ENCODE measurements at regions not wholly inside any gene's neighbourhood (a gene's known extent, or its start where the extent isn't known, plus 50 kb on each side); places are given as distances from the start of the nearest gene placed in this dataset.
A peak's percentile ranks its signal among the peaks of the same experiment; 100 is the strongest.

DNA sequence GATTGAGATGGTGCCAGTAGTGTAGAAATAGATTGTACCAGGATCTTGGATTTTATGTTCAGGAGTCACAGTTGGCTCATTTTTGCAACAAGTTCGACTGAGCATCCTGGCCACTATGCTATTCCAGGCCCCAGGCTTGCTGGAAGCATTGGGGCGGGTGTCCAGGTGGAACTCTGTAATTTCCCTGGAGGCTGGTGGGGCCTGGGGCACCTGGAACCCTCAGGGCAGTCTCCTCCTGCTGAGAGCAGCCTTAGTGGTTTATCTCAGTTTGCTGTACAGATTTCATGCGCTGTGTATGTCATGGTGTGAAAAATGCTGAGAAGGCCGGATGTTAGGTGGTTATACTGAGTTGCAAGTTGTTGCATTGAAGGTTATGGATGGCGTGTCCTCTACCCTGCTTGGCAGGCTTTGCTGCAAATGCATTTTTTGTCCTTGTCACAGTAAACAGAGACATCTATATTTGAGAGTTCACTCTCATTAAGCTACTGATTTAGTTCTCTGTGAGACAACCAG, 135.1 kb upstream of the MYLIP start:
- peak; percentile 30 for DNase-seq

DNA sequence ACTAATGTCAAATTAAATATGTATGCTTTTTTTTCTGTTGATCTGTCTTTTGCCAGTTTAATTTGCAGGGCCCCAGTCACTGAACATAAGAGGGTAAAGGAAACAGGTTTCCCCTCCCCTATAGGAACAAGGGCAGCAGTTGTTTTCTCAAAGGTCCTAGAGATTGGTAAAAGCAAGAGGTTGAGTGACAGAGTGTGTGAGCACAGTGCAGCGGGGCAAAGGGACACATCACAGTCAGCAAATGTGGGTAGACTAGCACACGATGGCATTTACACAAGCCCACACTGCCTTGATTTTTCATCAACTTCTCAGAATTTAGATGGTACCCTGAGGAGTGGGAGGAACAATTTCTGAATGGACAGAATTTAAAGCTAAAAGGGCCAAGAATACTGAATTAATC, 138.7 kb upstream of the MYLIP start:
- DNase-seq, result no peak

DNA sequence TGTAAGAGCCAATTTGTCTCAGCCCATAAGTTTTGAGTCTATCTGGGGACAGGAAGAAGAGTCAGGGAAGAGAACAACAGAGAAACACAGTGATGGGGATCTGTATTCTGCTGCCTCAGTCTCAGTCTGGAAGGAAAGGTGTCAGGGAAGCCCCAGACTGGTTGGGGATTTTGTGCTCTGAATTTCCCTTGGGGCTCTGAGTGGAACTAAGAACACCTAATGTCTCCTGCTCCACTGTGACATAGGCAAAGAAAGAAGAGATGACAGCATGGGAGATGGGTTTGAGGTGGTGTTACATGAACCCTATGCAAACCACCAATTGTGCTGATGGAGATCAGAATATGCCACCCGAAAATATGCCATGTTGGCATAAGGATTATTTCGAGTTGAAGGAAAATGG, 139.5 kb upstream of the MYLIP start:
- no peak for DNase-seq

DNA sequence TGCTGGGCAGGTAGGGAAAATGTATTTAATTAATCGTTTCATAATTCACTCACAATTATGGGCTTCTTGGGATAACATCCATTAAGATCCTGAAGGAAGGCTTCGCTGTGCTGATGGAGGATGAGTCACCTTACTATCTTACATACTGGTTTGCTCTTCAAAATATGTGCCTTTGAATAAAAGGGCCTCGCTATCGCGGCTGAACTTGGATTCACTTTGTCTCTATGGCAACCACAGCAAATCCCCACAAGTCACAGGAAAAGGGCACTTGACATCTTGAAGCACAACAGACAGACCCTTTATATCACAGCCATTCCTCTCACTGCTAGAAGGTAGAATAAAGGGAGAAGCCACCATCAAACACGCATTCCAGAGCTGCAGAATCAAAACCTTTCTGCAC, 141.3 kb upstream of the MYLIP start:
- DNase-seq, result no peak

DNA sequence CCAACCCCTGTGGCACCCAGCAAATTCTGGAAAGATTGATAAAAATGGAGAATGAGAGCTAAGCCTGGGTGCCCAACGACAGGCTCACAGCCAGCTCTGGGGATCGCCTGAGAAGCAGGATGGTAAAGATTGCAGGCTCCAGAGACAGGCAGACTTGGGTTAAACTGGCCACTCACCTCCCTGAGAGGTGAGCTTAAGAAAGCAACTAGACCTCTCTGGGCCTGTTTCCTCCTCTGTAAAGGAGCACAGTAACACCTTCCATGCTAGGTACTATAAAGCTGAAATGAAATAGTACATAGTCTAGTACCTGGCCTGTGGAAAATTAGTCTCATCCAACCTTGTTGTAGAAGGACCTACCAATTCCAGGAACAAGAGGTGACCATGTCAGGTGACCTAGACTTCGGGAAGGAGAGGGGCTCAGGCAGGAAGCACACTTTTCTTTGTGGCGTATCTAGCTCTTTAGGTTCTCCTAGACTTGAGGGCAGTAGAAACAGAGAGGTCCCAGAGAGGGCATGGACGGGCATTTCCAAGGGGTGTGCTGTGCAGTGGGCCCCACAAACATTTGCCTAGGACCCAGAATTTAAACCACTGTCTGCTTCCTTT, 142.8 kb upstream of the MYLIP start:
- DNase-seq, result no peak

DNA sequence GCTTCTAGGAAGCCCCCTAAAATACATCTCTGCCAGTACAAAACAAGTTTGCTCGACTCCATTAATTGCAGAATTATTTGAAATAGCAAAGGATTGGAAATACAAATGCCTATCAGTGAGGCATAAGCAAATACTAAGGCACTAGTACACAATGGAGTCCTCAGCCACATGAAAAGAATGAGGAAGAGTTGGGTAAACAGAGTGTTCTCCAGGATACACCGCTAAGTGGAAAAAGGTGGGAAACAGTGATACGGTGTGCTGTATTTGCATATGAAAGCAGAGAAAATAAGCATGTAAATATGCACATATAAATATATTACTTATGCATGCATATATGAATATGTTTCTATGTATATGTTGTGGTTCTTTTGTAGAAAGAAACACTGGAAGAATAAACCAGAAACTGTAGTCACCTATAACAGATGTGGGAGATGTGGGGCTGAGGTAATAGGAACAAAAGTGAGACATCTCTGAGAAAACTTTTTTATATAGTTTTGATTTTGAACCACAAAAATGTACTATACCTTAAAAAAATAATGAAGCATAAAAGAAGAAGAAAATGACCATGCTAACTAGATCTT, 143.4 kb upstream of the MYLIP start:
- no peak for DNase-seq

DNA sequence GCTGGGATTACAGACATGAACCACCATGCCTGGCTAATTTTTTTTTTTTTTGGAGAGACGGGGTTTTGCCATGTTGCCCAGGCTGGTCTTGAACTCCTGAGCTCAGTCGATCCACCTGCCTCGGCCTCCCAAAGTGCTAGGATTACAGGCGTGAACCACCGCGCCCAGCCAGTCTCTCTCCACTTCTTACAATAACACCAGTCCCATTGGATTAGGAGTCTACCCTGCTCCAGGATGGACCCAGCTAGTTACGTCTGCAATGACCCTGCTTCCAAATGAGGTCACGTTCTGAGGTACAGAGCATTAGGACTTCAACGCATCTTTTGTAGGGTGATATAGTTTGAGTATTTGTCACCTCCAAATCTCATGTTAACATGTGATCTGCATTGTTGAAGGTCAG, 146.9 kb upstream of the MYLIP start:
- DNase-seq, result no peak

DNA sequence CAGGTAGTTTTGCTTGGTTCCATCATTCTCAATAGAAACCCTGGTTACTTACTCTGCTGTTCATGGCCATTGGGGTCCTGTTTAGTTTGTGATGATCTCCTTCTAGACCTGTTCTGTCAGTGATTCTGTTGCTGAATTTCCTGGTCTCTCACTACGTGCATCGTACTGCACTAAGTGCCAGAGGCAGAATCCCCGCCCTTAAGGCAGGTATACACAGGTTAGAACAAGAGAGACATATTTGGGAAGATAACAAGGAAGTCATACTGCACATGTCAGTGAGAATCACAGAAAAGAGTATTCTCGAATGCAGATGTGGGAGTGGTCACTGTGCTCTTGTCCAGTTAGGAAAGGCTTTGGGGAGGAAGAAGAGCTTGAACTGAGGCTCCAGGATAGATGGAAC, 148.1 kb upstream of the MYLIP start:
- no peak for DNase-seq

DNA sequence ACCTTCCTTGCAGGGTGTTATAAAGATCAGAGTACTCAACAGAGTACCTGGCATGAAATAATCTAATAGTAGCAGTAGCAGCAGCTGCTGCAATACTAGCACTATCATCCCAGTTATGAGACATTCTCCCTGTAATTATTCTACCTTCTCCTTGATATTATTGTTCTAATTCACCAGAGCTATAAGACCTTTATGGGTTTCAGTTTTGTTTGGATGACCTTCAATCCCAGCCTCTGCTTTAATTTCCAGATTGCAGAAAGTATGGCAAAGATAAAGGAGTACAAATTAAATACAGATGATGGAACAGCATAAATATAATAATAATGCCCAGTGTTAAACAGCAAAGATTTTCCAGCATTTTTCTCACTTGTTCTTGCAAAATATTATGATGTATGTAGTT, 150.5 kb upstream of the MYLIP start:
- DNase-seq, result no peak

DNA sequence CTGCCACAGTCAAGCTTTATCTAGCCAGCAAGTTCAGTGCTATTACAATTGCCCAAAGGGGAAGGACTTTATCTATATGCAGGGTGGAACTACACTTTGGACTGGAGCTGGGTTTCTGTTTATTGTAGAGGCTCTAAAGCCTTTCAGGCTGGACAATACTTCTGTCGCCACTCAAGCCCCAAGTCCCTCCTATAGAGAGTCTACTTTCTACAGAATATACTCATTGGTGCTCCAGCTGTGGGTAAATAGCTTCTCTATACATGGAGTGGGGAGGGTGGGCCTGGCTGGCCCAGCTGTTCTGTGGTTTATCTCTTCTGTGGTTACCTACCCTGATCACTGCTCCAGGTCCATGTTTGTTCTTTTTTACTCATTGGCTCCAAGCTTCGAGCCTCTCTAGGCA, 151.8 kb upstream of the MYLIP start:
- DNase-seq, result no peak

DNA sequence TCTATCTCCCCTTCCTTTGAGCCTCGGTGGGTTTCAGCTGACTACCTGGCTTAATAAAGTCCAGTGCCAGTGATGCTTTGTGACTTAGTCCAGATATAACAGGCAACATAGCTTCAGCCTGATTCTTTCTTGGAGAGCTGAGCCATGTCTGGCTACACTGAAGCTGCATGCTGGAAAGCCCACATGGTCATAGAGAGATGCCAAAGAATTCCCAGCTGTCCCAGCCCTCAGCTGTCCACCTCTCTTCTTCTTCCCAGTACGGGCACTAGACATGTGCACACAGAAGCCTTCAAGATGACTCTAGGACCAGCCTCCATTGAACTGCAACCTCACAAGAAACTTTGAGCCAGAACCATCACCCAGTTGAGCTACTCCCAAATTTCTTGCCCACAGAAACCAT, 154.1 kb upstream of the MYLIP start:
- DNase-seq, result no peak

DNA sequence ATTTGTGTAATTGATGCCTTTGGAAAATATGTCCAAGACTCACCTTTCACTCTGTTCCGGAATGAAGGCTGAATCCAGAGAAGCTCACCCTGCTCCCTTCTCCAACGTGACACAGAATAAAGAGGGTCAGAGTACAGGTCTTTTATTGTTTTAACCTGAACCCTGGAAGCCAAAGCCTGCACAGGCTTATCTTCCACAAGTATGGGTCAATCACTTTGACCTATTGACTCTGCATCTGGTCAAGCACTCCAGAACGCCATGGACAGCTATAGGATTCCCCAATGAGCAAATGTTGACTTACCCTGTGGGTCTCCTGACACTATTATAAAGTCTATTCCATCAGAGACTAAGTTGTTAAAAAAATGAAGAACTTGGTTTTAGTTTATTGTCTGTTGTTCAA, 158.4 kb upstream of the MYLIP start:
- no peak for DNase-seq

DNA sequence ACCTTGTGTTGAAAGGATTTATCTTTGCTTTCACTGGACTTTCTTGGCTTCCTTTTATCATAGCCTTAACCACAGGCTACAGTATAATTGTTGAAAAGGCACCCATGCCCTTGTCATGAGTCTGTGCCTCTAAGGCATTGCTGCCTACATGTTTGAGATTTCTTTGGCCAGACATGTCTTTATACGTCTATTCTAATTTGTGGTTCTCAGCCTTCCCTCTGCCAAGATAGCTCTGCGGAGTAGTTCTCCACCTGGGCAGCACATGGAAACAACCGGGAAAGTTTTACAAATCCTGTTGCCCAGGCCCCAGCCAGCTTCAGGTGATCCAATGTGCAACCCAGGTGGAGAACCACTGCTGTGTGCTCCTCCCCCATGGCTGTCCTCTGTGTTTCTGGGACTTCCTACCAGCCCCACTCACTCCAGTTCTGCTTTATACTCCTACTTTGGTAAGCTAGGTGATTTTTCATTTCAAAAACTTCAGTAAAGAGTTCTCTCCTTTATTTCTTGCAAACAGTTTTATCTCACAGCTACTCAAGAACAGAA, 159.6 kb upstream of the MYLIP start:
- DNase-seq, result no peak

DNA sequence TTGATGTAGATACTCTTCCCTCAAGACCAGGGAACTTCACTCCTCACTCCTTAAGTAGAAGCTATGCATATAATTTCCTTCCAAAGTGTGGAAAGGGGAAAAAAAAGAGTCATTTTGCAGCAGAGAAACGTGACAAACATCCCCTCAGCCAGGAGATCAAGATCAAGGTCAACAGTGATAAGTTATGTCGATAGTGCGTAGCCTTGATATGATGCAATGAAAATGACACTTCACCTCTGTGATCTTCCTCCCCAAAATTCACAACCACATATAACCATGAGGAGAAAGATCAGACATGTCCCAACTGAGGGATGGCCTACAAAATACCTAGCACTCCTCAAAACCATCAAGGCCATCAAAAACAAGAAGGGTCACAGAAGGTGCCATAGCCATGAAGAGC, 160.4 kb upstream of the MYLIP start:
- no peak for DNase-seq

DNA sequence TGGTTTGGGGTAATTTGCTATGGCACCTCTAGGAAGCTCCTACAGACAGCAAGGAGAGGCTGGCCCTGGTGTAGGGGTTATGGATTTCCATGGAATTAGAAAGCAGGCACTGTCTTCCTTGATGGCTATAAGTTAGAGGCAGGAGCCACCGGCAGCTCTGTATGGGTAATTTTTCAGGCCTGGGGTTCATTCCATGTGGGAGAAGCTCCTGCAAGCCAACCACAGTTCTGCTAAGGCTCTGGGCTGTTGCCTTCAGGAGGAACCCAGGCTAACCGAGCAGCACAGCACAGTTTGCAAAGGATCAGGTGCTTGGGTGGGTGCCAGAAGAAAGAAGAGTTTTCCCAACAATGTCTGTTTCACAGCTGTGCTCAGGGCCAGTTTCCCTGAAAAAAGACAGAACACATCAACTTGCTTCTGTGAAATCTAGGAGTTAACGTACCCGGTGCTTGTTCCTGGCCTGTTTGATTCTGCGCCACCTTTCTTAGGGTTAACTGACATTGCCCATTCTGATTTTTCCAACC, 162.8 kb upstream of the MYLIP start:
- DNase-seq, result no peak

DNA sequence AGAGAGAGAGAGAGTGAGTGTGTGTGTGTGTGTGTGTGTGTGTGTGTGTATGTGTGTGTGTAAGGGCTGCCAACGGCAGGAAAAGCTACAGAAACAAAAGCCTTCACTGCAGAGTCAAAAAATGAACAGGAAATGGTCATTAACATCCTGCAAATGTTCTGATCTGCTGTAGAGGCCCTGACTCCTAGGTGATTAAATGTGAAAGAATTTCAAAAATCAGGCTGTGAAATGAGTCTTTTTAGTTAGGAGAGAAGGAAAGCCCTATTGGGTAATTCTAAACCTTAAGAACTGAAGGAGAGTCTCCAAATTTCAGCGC, 166.5 kb upstream of the MYLIP start:
- DNase-seq, result no peak

DNA sequence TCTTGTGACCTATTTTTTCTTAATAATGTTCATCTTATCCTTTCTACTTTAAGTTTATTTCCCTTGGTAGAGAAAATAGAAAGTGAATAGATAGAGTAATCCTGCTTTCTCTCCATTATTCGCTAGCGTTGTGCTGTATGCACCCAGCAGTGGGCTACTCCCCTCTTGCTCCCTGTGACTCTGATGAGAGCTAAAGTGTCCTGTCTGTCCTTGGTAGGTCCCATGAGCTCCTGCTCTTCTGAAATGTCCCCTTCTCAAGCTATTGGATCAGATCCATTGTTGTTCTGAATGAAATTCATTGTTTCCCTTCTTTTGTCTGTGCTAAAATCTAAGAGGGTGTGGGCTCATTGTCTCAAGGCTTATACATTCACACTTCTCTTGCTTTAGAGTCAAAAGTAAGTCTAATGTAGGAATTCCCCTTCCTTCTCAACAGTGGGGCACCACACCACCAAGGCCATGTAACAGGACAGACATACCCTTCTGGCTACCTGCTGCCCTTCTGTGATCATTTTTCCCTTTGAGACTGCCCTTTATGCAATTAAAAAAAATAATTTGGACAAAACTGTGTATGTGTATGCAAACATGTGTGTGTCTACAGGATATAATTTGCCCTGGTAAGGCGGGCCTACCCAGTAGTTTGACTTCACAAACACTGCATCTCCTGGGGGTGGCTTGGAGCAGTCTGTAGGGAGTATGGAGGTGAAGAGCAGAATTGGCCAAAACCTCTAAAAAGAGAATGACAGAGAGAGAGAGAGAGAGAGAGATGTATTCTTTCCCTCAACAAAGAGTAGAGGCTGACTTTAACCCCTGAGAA, 167.0 kb upstream of the MYLIP start:
- DNase-seq, result no peak

DNA sequence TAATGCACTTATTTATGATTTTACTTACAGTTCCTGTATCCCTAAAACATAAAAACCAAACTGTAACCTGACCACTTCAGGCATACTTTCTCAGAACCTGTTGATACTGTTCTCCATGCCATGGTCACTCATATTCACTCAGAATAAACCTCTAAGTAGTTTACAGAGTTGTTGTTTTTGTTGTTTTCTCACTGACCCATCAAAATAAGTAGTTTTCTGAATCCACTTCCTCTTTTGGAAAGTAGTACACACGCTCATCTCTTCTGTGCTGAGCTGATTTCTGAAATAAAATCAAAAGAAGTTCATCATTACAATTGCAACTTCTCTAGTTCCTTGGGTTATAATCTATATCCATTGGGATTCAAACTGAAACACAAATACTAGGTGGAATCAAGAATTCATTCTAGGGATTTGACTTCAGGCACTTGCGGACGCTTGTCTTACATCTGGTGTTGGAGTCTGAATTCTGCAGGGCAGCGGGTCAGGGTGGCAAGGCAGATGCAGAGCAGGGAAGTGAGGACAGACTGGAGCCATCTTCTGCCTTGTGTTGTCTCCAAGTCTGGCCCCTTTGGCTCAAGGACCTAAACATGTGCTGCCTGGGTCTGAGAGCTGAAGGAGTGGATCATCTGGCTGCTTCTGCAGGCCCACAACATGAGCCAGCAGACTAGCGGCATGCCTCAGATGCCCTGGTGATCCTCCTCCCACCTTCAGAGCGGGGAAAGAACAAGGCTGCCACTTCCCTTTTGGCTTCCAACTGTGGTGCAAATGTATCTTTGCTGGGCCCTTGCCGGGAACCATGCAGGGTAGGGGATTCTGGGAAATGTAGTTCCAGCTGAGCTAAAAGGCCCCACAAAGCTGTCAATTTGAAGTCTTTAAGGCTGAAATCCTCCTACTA, 167.9 kb upstream of the MYLIP start:
- no peak for DNase-seq

DNA sequence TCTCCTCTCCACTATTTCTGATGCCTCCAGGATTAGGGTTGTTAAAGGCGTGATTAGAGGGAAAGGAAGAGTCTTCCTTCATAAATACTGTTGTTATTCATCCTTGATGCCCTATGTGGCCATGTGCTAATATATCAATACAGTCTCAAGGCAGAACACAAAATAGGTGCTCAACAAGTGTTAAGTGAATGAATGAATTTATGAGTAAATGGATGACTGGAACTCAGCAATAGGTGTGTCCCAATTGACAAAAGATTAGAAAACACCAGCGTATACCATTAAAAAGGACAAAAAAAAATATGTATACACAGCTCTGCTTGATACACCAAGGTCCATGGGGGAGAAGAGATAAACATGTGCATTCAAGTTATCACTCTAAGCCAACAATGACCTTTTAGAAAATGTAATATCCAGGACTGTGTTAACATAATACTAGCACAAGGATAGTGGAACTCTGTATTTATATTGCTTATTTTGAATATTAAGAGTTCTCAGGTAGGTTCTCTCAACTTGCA, 171.2 kb upstream of the MYLIP start:
- DNase-seq, result no peak

DNA sequence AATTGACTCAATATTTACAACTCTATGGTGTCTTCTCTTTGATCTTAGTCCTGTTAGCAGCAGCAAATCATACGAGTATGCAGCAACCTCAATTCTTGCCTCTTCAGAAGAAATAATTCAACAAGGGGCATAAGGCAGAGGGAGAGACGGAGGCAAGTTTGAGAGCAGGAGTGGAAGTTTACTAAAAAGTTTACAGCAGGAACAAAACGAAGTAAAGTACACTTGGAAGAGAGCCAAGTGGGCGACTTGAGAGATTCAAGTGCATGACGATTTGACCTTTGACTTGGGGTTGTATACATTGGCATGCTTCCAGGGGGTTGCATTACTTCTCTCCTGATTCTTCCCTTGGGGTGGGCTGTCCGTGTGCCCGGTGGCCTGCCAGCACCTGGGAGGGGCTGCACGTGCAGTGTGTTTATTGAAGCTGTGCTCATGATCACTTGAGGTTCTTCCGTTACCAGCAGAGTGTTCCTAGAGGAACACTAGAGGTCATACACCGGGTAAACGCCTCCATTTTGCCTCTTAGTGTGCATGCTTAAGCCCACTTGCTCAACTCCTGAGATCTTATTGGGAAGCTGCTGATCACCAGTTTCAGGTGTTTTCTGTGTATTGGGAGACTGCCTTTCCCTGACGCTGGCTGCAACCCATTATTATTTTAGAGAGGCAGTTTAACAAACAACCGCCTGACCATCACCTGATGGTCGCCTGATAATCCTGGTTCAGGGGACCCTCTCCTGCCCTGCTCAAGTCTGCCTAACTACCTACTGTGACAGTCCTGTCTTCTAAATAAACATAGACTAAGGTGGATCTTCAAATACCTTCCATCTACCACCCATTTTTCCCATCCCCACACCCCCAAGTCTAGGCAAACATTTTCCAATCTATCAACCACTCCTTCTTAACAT, 172.4 kb upstream of the MYLIP start:
- DNase-seq, result no peak

DNA sequence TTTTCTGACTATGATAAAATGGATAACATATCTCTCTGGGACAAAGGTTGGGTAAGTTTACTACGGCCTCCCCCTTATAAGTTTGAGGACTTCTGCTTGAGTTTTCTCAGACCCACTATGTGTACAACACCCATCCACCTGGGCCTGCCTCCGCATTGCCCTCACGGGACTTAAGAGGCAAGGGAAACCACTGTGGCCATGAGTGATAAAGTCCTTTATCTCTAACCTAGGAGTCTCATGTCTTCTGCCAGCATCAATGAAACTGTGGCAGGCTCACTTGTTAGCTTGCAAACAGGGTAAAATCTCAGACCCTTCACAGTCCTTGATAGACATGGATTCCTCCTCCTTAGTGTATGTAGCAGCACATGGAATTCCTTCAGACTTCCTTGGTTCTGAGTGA, 173.4 kb upstream of the MYLIP start:
- no peak for DNase-seq

All from NK-92 treated with Interleukin-12 subunit alpha and Interleukin-12 subunit beta, amount 100 ng/mL, for 24 hours (cell line).